ENCODE measurements at regions not wholly inside any gene's neighbourhood (a gene's known extent, or its start where the extent isn't known, plus 50 kb on each side); places are given as distances from the start of the nearest gene placed in this dataset.

DNA sequence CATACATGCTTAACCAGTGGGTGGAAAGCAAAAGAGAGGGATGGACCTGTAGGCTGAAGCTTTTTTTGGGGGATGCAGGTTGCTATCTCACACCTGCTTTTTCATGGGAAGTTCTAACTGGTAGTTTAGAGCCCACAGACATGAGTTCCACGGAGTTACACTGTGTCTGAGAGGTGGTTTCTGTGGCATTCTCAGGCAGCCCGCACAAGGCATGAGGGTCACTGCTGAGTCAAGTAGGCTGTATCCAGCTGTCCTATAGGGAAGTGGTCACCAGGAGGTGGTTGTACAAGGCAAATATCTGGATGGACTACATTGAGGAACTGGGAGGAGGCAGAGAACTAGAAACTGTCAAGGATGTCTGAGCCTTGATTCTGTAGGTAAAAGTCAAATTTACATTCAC lies 351.0 kb upstream of the POM121L12 start:
- H3K27me3 ChIP-seq, result no peaks in the 10 kb centered on the region
- H3K4me3 ChIP-seq, result no peak overlapping the region
- no peak overlapping the region for H3K27ac ChIP-seq
- H3K9me3 ChIP-seq, result no peaks in the 10 kb centered on the region
- no peaks in the 10 kb centered on the region for H3K36me3 ChIP-seq
- no peaks in the 10 kb centered on the region for H3K4me1 ChIP-seq
- ATAC-seq (no peak), DNase-seq (no peak)
- TF ChIP-seq CTCF (IDR thresholded peaks at IDR 0.05), result no peak
- intact Hi-C loops (cut with DNase I), result no loop called here

DNA sequence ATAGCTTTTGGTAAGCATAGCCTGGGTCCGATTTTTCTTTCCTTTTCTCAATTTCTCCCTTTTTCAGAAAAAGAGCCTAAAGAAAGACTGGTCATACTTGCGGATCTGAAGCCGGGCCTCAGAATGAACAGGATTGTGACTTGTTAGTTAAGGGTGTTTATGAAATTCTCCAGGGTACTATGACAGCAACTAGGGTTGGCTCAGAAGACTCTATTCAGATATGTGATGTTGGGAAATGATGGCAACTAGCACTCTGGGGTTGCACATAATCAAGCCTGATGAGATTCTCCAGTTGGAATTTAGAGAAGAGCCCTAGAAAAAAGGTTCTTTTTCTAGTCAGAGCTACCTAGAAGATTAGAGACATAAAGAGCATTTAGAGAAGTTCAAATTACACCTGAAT lies 352.4 kb upstream of the POM121L12 start:
- no peaks in the 10 kb centered on the region for H3K36me3 ChIP-seq
- no peak for TF ChIP-seq CTCF (IDR thresholded peaks at IDR 0.05)
- no peak overlapping the region for H3K27ac ChIP-seq
- no peak for ATAC-seq
- H3K4me3 ChIP-seq, result no peak overlapping the region
- no peaks in the 10 kb centered on the region for H3K27me3 ChIP-seq
- no peak for DNase-seq
- no peaks in the 10 kb centered on the region for H3K9me3 ChIP-seq
- H3K4me1 ChIP-seq, result no peaks in the 10 kb centered on the region
- intact Hi-C loops (cut with DNase I), result no loop called here

DNA sequence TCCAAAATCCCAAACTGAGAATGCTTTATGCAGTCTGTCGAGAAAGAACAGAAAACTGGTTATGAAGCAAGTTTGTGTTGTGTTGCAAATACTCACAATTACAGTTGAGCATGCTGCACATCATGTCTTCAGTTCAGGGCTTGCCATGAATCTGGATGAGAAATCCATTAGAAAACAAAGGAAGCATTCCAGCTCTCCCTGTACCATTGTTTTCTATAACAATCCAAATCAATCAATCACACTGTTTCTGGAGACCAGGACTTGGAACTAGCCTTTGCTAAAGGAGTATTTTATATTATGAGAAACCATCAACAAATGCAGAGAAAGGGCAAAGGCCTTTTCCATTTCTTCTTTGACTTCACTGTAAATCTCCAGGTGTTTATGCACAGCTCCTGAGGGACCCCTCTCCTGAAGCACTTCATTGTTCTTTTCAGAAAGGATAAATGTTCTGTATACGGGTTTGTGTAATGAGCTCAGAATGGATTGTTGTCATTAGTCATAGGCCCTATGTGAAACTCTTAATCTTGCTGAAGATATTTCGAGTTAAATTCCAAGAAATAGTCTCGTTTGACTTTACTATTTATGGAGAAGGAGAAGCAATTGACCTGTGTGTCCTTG lies 364.7 kb upstream of the POM121L12 start:
- H3K27ac ChIP-seq, result no peak overlapping the region
- intact Hi-C loops (cut with DNase I), result no loop called here
- no peaks in the 10 kb centered on the region for H3K9me3 ChIP-seq

DNA sequence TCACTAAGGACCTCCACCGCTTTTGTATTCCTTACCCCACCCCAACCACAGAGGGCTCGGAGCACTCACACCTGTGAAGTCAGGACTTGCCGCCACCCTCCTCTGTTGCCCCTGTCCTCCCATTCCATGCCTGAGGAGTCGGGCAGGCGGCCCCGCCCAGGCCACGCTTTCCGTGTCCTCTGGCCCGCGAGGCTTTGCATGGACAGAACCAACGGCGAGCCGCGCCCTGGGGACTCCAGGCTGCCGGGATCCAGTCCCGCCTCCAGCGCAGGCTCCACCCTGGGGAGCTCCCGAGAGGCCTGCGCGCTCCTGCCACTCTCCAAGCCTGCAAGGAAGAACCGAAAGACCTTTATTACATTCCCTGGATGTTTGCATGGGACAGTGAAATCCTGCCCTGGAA lies 366.4 kb upstream of the POM121L12 start:
- Histone ChIP-seq H3K4me3 (no peak overlapping the region), H3K27ac (no peak overlapping the region), H3K36me3 (no peaks in the 10 kb centered on the region), H3K27me3 (no peaks in the 10 kb centered on the region), H3K4me1 (no peaks in the 10 kb centered on the region), H3K9me3 (no peaks in the 10 kb centered on the region)
- ATAC-seq (no peak), DNase-seq (no peak)
- intact Hi-C loops (cut with DNase I), result no loop called here
- no peak for TF ChIP-seq CTCF (IDR thresholded peaks at IDR 0.05)

More for the DNA sequence above, 364.7 kb upstream of the POM121L12 start:
- no peak for ATAC-seq
- no peak for TF ChIP-seq CTCF (IDR thresholded peaks at IDR 0.05)
- DNase-seq, result no peak
- Histone ChIP-seq H3K36me3 (no peaks in the 10 kb centered on the region), H3K4me1 (no peaks in the 10 kb centered on the region), H3K4me3 (no peak overlapping the region), H3K27me3 (no peaks in the 10 kb centered on the region)

- ATAC-seq, result no peak
Measured at GRCh38 chr7:52668435-52668834, 367.0 kb upstream of the POM121L12 start.

More at GRCh38 chr7:52668435-52668834, 367.0 kb upstream of the POM121L12 start:
- Histone ChIP-seq H3K27me3 (no peaks in the 10 kb centered on the region), H3K9me3 (no peaks in the 10 kb centered on the region), H3K4me1 (no peaks in the 10 kb centered on the region), H3K4me3 (no peak overlapping the region), H3K36me3 (no peaks in the 10 kb centered on the region), H3K27ac (no peak overlapping the region)
- intact Hi-C loops (cut with DNase I), result no loop called here
- no peak for DNase-seq
- TF ChIP-seq CTCF (IDR thresholded peaks at IDR 0.05), result no peak
